DMS79 (cell line): ENCODE measurements at regions not wholly inside any gene's neighbourhood (a gene's known extent, or its start where the extent isn't known, plus 50 kb on each side); places are given as distances from the start of the nearest gene placed in this dataset.
"Not testable (repeated sequence)": the region's sequence is repeated elsewhere in the genome, so short reads cannot be mapped to it uniquely, and the experiment has no call there.

Experiments used
- DNase-seq: peaks from one replicate; lab custom pipeline; 2025; lab: John Stamatoyannopoulos, UW

- DNase-seq: no peak
Measured at GRCh38 chr22:35475545-35475944, 65.1 kb upstream of the RASD2 start.

- DNase-seq: no peak
Measured at GRCh38 chr22:35476341-35476740, 64.3 kb upstream of the RASD2 start.

DNA sequence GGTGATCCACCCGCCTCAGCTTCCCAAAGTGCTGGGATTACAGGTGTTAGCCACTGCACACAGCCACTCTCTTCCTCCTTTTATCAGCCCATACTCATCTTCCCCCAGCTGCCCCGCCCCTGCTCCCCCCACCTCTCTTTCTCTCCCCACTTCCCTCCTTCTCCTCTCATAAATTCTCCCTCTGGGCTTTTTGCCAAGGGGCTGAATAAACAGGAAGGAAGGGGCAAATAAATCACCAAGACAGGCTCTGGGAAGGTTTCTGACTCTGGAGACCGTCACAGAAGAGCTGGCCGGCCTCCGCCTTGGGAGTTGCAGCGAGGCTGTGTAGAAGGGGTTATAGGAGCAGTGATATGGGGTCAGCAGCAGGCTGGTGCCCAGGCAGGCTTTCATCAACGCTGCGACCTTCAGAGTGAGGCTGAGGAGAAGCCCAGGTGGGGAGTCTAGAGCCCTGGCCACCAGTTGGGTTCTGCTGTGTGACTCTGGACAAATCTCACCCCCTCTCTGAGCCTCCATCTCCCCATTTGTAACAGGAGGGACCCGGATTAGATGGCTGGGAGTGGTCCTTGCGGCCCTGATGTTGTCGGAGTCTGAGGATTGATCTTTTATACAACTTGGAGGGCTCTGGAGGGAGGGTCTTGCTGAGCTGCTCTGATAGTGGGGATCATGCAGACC is 62.6 kb upstream of the RASD2 start:
- peak; percentile 36 for DNase-seq

DNA sequence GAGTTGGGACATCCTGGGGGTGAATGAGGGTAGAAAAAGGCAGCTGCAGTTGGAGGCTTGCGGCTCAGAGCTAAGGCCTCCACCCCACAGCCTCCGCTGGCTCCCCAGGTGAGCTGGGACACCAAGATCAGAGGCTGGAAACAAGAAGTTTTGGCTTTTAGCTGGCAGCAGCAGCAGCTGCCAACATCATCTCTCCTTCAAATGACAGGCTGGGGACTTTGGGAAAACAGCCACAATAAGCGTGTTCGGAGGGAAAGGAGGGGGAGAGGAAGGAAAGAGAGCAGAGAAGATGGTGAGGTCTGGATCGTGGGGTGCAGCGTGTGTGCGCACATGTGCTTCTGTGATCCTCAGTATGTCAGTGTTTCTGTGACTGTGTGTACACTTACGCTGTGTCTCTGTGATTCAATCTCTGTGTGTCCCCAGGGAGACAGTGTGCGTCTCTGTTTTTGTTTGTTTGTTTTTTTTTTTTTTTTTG is 62.0 kb upstream of the RASD2 start:
- no peak for DNase-seq

- DNase-seq: no peak
Measured at GRCh38 chr22:35479359-35479758, 61.3 kb upstream of the RASD2 start.

- no peak for DNase-seq
Measured at GRCh38 chr22:35479985-35480550, 60.6 kb upstream of the RASD2 start.

GRCh38 chr22:35480627-35481550 is 59.7 kb upstream of the RASD2 start:
- DNase-seq: no peak

DNA sequence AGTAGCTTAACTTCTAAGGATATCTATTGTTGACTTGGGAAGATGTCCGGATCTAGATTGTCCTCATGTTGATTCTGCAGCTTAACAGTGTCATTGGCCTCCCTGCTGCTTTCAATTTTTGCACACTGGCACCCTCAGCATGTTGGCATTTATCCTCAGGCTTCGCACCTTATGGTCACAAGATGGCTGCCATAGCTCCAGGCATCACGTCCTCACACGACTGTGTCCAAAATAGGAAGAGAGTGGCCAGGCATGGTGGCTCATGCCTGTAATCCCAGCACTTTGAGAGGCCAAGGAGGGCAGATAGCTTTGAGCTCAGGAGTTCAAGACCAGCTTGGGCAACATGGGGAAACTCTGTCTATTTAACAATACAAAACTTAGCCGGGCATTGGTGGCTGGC is 58.3 kb upstream of the RASD2 start:
- DNase-seq: no peak

- DNase-seq: no peak
Measured at GRCh38 chr22:35482974-35483373, 57.7 kb upstream of the RASD2 start.

DNA sequence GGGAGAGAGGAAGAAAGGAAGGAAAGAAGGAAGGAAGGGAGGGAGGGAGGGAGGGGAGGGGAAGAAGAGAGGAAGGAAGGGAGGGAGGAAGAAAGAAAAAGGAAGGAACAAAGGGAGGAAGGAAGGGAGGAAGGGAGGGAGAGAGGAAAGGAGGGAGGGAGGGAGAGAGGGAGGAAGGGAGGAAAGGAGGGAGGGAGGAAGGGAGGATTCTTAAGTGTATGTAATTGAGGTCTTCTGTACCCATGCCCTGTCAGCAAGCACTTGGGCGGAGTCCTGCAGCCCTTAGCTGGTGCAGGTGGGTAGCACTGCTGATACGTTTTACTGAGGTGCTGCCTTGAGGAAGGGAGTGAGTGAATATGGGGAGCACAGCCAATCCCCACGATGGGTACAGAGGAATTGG is 56.9 kb upstream of the RASD2 start:
- no peak for DNase-seq

- DNase-seq: no peak
Measured at GRCh38 chr22:35484651-35485556, 55.7 kb upstream of the RASD2 start.

DNA sequence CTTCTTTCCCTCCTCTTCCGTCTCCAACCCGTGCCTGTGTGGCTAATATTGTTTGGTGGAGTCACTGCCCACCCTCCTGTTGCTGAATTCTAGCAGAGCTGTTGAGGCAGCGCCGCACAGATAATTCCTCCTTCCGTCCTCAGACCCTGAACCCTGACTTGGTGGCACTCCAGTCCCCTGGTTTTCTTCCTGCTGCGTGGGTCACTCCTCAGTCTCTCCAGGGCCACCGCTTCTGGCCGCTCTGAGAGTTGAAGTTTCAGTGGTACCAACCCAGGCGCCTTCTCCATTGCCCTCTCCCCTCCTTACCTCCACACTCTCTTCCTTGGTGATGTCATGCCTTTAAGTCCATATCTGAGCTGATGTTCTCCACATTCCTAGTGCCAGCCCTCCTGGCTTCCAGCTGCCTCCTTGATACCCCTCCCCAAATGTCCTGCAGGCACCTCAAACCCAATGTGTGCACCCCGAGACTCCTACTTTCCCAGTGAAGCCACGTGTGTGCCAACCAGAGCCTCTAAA is 54.5 kb upstream of the RASD2 start:
- DNase-seq: no peak

DNA sequence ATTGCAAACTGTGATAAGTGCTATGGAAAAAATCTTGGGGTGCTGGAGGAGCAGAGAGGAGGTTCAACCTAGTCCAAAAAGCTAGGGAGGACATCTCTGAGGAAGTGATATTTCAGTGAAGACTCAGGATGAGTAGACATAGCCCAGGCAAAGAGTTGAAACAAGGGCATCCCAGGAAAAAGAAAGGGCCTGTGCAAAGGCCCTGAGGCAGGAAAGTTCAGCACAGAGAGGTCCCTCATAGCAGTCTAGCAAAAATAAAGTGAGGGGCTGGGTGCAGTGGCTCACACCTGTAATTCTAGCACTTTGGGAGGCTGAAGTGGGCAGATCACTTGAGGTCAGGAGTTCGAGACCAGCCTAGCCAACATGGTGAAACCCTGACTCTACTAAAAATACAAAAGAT is 53.0 kb upstream of the RASD2 start:
- DNase-seq: not testable (repeated sequence)

DNA sequence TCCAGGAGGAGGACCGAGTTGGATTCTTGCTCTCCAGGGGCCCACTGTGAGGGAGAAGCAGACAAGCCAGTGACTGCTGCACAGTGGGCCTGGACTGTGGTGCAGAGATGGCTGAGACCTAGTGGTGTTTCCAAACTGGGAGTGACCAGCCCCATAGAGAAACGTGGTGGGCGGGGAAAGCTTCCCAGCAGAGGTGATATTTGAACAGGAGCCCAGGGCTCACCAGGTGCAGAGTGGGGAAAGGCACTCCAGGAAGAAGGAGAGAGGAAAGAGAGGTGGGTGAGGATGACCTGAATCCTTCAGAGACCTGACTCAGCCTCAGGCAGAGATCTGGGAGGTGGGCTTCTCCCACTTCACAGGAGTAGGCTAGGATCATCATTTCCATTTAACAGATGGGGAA is 52.1 kb upstream of the RASD2 start:
- DNase-seq: no peak

- DNase-seq: peak; percentile 37
Measured at GRCh38 chr22:35489239-35489638, 51.4 kb upstream of the RASD2 start.
